ENCODE measurements at regions not wholly inside any gene's neighbourhood (a gene's known extent, or its start where the extent isn't known, plus 50 kb on each side); places are given as distances from the start of the nearest gene placed in this dataset.

GRCh38 chr1:37393173-37394120 lies 80.9 kb upstream of the ZC3H12A start:
- no peak for DNase-seq

GRCh38 chr1:37394574-37395464 lies 79.6 kb upstream of the ZC3H12A start:
- DNase-seq, result no peak

- no peak for DNase-seq
Measured at GRCh38 chr1:37398096-37398495, 76.3 kb upstream of the ZC3H12A start.

- DNase-seq, result no peak
Measured at GRCh38 chr1:37399205-37399604, 75.2 kb upstream of the ZC3H12A start.

GRCh38 chr1:37399830-37400464 lies 74.4 kb upstream of the ZC3H12A start:
- no peak for DNase-seq

- DNase-seq, result no peak
Measured at GRCh38 chr1:37400466-37401225, 73.7 kb upstream of the ZC3H12A start.

- no peak for DNase-seq
Measured at GRCh38 chr1:37403166-37403565, 71.2 kb upstream of the ZC3H12A start.

GRCh38 chr1:37404711-37405110 lies 69.7 kb upstream of the ZC3H12A start:
- DNase-seq, result no peak

GRCh38 chr1:37410105-37410504 lies 64.3 kb upstream of the ZC3H12A start:
- no peak for DNase-seq

- no peak for DNase-seq
Measured at GRCh38 chr1:37410815-37411214, 63.6 kb upstream of the ZC3H12A start.

- DNase-seq, result no peak
Measured at GRCh38 chr1:37415611-37416244, 58.7 kb upstream of the ZC3H12A start.

- no peak for DNase-seq
Measured at GRCh38 chr1:37420456-37420855, 53.9 kb upstream of the ZC3H12A start.

- DNase-seq, result no peak
Measured at GRCh38 chr1:37423810-37424209, 50.6 kb upstream of the ZC3H12A start.

- DNase-seq, result no peak
Measured at GRCh38 chr1:37424523-37424922, 49.9 kb upstream of the ZC3H12A start.
